Stomach (tissue), 4 donors: ENCODE measurements at regions not wholly inside any gene's neighbourhood (a gene's known extent, or its start where the extent isn't known, plus 50 kb on each side); places are given as distances from the start of the nearest gene placed in this dataset.

Source experiments
- CTCF ChIP-seq, 7 experiments: fragments of 450-650 bp in 4 of 7; fragments of 200-600 bp in 3 of 7; sonication (generic) in 3 of 7; IDR thresholded peaks; one replicate each; pipeline ENCODE4 v1.5.1; 2016 to 2019; ENCODE audit warnings: antibody characterized with exemption in 7 of 7, control low read depth in 2 of 7, mild to moderate bottlenecking in 1 of 7
- POLR2A ChIP-seq, 4 donors: fragments of 450-650 bp; IDR thresholded peaks; one replicate each; pipeline ENCODE4 v1.6.1; 2016; ENCODE audit warnings: antibody characterized with exemption in 4 of 4, control low read depth in 2 of 4, mild to moderate bottlenecking in 1 of 4, moderate library complexity in 1 of 4

- no peak for TF ChIP-seq CTCF (IDR thresholded peaks at IDR 0.05)
- no peak for TF ChIP-seq POLR2A (IDR thresholded peaks at IDR 0.05)
Observed at GRCh38 chr18:30908381-30908780, 134.2 kb downstream of the DSC3 start.
